VCaP (cell line): ENCODE measurements at regions not wholly inside any gene's neighbourhood (a gene's known extent, or its start where the extent isn't known, plus 50 kb on each side); places are given as distances from the start of the nearest gene placed in this dataset.
"Not testable (repeated sequence)": the region's sequence is repeated elsewhere in the genome, so short reads cannot be mapped to it uniquely, and the experiment has no call there.

Experiments
- H3K27ac ChIP-seq: fragments of 450-650 bp; 2 replicates; pipeline ENCODE4 v1.5.1; 2017
- TF ChIP-seq, protein P1 (sequence below): fragments of 450-650 bp; conservative IDR thresholded peaks from 2 replicates; pipeline ENCODE4 v1.5.1; 2017; ENCODE audit warnings: mild to moderate bottlenecking, moderate library complexity

DNA sequence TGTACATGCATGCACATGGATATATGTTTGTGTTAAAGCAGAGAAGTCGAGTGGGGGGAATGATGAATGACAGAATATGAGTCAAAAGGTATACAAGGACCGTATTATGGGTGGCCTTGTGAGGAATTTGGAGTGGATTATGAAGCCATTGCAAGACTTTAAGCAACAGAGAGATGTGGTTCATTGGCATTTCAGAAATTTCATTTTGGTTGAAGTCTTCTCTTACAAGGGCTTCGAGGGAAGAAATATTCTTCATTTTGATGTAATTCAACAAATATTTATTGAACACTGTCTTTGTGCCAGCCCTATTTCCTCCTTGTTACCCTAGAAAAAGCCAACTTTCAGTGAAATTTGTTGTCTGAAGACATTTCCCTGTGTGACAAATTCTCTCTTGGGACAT, 83.9 kb upstream of the SLCO6A1 start:
- no peak overlapping the region for H3K27ac ChIP-seq
- TF ChIP-seq, protein P1, sequence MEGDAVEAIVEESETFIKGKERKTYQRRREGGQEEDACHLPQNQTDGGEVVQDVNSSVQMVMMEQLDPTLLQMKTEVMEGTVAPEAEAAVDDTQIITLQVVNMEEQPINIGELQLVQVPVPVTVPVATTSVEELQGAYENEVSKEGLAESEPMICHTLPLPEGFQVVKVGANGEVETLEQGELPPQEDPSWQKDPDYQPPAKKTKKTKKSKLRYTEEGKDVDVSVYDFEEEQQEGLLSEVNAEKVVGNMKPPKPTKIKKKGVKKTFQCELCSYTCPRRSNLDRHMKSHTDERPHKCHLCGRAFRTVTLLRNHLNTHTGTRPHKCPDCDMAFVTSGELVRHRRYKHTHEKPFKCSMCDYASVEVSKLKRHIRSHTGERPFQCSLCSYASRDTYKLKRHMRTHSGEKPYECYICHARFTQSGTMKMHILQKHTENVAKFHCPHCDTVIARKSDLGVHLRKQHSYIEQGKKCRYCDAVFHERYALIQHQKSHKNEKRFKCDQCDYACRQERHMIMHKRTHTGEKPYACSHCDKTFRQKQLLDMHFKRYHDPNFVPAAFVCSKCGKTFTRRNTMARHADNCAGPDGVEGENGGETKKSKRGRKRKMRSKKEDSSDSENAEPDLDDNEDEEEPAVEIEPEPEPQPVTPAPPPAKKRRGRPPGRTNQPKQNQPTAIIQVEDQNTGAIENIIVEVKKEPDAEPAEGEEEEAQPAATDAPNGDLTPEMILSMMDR, result no peak

DNA sequence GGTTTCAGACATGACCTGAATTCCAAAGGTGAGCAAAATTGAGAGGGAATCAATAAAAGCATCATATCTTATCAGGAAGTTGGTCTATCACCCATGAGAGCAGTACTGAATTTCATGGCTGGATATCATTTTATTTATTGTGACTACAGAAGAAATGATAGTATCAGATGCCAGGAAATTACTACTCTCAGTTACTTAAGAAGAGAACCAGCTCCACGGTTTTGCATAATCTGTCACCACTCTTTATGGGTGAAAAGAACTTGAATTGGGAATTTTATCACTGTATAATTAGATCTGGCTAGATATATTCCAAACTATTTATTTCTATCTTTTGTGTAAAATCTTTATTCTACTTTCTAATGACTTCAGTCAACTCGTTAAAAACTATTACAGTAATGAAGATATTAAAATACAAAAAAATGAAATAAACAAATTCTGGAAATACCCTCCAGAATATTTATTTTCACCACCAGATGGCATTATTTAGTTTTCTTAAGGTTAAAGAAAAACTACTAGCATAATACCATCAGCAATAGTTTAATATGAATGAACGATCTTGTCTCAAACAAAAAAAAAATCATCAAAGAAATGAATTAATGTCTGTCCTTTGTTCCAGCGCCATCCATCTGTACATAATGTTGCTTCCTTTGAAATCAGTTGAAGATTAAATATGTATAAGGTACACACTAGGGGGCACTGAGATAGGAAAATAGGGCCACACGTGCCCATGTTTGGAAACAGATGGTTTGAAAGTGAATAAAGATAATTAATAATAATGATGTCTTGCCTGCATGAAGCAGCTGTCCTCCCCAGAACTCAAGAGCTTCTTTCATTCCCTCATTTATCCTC, 84.7 kb upstream of the SLCO6A1 start:
- TF ChIP-seq, protein P1, result peak; percentile 56
- no peak overlapping the region for H3K27ac ChIP-seq

DNA sequence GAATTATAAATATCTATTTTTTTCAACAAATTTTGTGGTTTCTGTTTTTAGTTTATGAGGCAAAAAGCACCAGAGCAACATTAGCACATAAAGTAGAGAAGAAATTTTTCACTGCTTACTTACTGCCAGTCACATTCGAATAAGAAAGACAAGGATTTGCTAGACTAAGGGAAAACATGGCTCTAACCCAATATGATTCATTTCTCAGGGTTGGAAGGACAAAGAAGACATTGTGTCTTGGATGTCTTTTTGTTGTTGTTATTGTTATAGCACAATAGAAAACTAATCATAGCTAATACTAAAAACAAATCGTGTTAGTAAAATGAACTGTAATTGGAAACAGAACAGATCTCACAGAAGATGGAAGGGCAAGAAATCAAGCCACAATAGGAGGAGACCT, 90.9 kb upstream of the SLCO6A1 start:
- TF ChIP-seq, protein P1, result no peak
- H3K27ac ChIP-seq, result no peak overlapping the region

DNA sequence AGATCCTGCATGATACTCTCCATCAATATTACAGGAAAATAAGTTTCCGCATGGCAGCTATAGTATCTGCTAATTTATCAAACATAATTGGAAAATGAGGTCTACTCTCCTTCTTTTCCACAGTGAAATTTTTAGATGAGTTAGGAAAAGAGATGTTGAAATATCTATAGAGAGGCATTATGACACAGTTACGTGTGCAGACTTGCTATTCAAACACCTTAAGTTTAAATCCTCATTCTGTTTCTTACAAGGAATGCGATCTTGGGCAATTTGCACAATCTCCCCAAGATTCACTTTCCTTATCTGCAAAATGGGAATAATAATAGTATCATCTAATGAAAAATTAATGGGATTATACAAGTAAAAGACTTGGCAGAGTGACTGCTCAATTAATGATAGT, 91.7 kb upstream of the SLCO6A1 start:
- no peak overlapping the region for H3K27ac ChIP-seq
- TF ChIP-seq, protein P1, result no peak

DNA sequence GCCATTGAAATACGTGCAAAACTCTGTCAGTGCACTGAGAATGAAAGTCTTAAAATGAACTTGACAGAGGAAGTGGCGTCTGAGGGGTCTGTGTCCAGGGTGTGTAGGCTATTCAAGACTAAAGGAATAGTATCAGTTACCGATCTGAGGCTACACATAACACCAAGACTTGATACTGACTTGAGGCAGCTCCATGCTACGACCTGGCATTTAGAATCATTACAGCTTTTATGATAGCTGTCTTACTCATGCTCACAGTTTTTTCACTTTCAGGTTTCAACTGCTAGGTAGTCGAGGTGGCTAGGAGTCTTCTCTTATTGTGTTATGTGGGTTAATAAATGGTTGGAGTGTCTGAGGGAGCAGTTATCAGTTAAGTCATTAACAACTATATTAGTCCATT, 92.8 kb upstream of the SLCO6A1 start:
- no peak overlapping the region for H3K27ac ChIP-seq
- TF ChIP-seq, protein P1, result no peak

DNA sequence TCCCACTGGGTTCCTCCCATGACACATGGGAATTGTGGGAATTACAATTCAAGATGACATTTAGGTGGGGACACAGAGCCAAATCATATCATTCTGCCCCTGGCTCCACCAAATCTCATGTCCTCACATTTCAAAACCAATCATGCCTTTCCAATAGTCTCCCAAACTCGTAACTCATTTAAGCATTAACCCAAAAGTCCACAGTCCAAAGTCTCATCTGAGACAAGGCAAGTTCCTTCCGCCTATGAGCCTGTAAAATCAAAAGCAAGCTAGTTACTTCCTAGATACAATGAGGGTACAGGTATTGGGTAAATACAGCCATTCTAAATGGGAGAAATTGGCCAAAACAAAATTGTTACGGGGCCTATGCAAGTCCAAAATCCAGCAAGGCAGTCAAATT, 93.8 kb upstream of the SLCO6A1 start:
- not testable (repeated sequence) for H3K27ac ChIP-seq

DNA sequence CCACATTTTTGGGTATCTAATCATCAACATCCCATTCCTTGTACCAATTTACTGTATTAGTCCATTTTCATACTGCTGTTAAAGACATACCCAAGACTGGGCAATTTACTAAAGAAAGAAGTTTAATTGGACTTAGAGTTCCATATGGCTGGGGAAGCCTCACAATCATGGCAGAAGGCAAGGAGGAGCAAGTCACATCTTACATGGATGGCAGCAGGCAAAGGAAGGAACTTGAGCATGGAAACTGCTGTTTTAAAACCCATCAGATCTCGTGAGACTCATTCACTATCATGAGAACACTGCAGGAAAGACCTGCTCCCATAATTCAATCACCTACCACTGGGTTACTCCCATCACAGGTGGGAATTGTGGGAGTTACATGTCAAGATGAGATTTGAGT, 95.4 kb upstream of the SLCO6A1 start:
- TF ChIP-seq, protein P1, result no peak
- H3K27ac ChIP-seq, result no peak overlapping the region

DNA sequence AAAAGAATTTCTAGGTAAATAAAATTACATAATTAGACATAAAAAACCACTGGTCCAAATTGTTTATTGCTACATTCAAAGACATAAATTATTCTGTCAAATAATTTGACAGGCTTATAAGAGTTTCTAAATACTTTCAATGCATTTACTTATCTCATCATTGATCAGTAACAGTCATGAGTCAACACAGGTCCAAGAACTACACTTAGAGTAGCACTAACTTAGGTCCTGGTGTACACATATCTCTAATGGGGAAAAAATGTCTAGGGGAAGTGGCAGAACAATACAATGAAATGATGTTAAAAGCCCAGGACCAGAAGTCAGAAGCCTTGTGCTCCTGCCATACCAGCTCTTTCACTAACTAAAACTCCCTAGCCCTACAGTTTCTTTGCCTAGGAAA, 96.5 kb upstream of the SLCO6A1 start:
- no peak overlapping the region for H3K27ac ChIP-seq
- TF ChIP-seq, protein P1, result no peak
